ENCODE measurements at regions not wholly inside any gene's neighbourhood (a gene's known extent, or its start where the extent isn't known, plus 50 kb on each side); places are given as distances from the start of the nearest gene placed in this dataset.
A peak's percentile ranks its signal among the peaks of the same experiment; 100 is the strongest.

DNA sequence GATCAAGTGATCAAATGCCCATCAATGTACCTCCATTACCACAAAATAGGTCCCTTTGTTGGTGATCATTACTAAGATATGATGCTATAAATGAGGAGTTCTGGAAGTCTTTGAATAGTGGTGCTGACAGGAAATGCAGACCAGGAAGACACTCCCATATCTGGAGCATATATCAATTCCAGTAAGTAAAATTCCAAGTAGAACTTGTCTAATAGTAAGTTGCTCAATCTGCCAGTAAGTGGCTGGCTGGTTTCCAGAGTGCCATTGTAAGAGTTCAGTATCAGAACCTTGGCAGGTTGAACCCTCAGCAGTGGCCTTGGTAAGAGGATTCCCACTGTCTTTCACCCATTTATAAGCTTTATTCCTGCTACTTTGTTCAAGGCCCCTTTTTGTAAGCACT is 379.9 kb upstream of the RBMS3 start:
- no peak for DNase-seq

DNA sequence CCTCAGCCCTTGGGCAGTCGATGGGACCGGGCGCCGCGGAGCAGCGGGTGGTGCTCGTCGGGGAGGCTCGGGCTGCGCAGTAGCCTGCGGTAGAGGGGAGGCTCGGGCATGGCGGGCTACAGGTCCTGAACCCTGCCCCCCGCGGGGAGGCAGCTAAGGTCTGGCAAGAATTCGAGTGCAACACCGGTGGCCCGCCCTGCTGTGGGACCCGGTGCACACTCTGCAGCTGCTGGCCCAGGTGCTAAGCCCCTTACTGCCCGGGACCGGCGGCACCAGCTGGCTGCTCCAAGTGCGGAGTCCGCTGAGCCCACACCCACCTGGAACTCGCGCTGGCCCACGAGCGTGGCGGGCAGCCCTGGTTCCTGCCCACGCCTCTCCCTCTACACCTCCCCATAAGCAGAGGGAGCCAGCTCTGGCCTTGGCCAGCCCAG is 377.7 kb upstream of the RBMS3 start:
- DNase-seq, result no peak

DNA sequence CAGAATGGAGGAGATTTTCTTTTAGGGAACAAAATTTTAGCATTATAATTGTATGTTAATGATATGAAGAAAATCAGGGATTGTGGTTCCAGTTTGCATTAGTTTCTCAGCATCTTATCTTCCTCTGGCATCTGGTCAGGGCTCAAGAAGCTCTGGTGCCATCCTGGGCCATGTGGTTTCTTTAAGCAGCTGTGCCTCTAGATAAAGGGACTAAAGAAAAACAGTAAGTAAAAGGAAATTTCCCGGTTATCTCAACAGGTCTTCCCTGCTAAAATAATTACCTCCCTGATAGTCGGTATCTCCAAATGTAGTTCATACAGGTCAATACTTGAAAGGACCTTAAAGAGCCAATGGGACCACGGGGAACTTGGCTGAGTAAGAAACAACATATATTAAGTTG is 375.1 kb upstream of the RBMS3 start:
- no peak for DNase-seq

DNA sequence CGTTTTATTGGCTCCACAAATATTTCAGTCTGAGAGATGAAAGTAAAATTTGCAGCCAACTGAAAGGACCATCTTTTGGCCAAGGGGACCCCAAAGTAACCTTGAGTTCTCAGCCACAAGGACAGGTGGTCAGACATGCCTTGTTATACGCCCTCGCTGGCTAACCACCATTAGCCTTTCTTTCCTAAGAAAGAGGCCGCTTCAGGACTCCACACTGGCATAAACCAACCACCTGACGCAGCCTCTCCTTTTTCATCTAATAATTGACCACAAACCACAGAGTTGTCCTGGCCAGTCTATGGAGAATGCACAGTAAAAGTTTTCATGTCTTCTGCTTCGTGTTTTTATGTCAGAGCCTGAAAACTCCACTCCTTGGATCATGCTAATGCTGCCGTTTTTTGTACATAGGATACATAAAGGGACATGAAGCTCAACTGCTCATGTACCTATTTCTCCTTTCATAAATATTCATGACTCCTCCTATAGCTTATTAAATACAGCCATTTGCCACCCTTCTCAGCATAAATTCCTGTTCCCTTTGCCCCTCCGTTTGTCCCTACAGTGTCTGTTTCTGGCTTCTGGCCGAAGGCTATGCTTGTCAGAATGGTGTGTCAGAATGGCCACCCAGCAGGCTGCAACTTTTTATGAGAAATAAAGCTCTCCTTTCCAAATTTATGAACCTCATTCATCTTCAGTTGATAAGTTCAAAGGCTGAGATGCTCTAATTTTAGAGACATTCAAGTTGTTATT is 374.1 kb upstream of the RBMS3 start:
- DNase-seq, result no peak

DNA sequence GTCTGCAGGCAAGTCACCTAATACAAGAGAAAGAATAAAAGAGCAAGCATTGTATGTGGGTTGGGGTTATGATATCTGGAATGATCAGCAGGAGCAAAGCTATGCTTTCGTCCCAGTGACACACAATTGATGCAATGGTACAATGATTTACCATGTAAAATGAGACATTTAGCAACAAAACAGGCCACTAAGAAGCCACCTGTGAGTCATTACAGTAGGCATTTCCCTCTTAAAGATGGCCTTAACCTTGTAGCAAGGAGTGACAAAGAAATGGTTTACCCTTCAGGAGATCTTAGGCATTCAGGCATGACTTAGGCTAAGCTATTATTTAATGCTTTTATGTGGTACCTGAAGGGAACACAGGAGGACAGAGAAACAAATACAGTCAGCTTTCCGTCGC is 373.3 kb upstream of the RBMS3 start:
- no peak for DNase-seq

DNA sequence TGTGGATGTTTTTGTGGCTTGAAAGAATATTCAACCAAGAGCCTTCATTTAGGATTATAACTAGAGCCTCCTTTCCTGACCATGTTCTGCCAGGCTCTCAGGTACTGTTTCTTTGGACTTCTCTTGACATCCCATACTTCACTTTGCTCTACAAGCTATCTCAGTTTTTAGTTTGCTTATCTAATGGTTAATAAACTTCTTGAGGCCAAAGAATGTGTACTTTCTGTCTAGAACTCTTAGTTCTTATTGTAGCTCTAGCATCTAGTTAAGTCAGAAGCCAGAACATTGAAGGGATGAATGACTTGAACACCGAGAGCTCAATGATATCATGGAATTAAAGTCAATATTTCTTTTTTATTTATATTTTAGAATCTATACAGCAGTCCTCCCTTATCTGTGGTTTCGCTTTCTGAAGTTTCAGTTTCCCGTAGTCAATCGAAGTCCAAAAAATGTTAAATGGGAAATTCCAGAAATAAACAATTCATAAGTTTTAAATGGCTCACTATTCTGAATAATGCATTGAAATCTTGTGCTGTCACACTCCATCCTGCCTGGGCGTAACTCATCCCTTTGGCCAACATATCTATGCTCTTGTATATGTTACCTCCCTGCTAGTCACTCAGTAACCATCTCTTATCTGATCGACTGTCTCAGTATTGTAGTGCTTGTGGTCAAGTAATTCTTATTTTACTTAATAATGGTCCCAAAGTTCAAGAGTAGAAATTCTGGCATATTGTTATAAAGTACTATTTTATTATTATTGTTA is 368.6 kb upstream of the RBMS3 start:
- DNase-seq, result no peak

DNA sequence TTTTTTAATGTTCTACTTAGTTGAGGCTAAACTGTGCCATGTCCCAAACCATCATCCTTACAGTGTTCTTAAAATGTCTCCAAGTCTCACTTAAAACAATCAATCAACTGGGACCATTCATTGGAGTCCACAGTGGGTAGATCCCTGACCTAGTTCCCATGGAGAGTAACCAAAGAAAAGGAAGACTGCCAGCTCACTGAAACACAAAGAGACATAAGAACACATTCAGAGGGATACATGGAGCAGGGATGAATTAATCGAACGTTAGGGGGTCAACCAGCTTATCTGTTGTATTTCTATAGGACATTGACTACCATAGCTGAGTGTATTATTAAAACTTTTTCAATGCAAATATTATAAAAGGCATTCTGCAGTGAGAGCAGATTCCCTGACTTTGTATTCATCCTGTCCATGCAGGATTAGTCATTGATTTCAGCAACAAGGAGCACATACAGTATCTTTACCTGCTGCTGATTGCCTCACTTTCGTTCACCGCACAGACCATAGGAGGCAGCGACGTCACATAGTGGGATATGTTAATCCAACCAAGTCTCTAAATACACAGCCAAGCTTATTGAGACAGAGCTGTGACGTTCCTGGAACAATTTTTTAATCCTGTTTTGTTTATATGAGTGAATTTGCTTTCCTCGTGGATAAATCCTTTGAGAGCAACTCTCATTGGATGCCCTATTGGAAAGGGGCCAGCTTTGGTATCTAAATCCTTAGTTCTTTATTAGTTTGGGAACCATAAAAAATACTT is 364.9 kb upstream of the RBMS3 start:
- DNase-seq, result peak; percentile 39 to 75 (median 59)

DNA sequence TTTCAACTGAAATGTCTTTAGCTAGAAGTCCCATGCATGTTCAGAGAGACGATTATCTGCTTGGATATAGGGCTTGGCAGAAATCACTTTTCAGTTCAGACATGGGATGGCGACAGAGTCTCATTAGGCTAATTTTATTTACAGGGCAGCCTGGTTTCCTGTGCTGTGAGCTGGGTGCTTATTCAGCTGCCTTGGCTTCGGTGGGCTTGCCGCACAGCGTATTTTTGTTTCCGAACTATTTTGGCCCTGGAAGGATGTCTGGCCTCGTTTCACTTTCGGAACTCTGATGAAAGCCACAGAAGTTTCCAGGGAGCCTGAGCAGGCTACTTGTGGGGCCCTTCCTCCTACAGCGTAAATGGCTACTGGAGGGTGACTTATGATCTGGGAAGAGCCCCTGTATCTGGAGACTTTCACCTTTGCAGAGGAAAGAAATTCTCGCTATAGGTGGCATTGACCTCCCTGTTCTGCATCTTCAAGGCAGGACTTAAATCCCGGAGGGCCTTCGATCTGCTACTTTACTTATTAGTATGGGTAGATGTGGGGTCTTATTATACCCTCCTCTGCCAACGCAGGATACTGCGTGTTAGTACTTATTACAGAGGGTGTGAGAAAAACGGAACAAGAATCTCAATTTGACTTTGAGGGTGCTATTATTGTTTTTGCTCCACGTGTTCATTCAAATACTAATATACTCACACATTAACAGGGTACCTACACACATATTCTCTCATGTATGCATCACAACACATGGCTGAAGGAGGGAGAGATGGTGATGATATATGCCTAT is 364.0 kb upstream of the RBMS3 start:
- DNase-seq, result peak; percentile 73 to 90 (median 81)

DNA sequence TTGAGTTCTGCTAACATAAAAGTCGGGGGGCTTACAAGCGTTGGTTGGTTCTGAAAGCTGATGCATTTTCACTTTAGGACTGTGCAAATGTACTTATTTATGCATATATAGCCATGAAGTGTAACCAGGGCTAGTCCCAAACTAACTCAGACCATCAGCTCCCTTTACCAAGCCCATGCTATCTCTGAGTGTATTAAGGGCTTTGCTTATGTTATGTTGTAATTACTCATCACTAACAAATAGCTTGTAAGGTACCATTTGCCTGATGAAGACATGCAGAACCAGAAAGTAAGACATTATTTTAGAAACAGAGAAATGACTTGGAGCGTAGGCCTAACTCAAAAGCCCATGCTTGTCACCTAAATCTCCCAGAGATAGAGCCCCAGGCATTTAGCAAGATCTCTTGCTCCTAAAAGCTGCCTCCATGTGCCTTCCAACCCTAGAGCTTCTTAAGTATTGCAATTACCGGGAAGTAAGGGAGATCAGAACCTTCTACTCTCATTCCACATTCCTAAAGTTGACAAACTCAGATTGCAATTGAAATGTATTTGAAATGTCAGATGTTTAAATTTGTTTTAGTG is 362.9 kb upstream of the RBMS3 start:
- DNase-seq, result no peak

DNA sequence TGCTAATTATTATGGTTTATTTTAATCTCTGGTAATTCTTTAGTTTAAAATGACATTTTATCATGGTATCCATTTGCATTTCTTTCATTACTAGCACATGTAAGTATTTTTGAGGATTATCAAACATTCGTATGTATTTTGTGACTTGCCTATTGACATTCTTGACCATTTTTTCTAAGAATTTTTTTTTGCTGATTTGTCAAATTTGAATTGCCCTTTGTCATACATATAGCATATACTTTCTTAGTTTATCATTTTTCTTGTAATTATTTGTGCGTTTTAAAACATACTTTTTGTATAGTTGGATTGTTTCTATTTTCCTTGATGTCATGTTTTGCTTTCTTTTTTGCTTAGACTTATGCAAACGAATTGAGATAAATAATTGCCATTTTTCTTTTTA is 358.5 kb upstream of the RBMS3 start:
- no peak for DNase-seq

DNA sequence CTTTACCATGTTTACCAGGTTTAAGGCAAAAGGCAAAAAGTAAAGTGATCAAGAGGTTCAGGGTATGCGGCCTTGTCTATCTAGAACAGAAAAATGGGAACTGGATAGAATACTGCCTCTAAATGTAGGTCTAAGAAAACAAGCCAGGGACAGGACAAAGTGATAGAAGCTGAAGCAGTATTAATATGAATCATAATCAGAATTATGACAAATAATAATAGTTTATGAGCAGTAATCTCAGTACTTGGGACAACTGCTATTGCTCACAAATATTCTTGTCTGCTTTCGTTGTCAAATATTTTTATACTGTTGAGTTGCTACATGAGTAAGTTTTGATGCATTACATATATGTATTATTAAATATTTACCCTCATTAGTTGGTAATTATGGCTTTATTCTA is 356.9 kb upstream of the RBMS3 start:
- DNase-seq, result no peak

DNA sequence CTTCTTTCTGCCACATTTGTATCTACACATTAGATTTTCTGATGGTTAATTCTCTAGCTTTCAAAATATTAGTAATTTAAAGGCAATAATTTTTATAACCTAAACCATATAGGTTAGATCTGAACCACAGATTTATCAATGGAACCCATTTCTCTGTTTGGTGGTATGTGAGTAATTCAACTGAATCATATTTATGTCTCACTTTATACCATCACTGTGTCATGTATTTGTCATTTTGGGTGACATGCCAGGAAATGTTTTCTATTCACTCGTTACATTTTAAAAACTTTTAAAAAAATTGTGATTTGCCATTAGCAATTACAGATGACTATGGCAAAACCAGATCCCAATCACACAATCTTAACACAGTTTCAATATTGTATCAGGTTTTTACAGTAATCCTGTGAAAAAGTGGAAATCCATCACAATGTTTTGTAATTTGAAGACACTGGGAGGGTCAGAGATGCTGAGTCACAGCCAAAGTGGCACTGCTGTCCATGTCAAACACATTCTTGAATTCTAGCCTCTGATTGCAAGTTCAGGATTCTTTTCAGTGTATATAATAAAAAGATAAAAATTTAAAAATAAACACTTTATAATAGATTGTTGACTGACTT is 356.0 kb upstream of the RBMS3 start:
- no peak for DNase-seq

DNA sequence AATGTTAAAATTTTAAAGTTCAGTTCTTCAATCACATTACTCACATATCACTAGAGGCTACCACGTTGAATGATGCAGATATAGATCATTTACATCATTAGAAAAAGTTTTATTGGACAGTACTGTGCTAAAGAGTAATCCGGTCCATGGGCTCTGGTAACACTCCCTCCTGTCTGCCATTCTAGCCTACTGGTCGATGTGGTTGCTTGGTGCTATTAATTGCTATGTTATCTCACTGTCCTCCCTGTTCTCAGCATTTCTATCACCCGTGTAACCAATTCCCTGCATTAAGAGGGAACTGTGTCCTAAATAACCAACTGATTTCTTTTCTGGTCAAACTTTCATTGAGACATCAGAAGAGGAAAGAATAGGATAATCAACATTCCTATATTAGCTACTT is 347.5 kb upstream of the RBMS3 start:
- no peak for DNase-seq

DNA sequence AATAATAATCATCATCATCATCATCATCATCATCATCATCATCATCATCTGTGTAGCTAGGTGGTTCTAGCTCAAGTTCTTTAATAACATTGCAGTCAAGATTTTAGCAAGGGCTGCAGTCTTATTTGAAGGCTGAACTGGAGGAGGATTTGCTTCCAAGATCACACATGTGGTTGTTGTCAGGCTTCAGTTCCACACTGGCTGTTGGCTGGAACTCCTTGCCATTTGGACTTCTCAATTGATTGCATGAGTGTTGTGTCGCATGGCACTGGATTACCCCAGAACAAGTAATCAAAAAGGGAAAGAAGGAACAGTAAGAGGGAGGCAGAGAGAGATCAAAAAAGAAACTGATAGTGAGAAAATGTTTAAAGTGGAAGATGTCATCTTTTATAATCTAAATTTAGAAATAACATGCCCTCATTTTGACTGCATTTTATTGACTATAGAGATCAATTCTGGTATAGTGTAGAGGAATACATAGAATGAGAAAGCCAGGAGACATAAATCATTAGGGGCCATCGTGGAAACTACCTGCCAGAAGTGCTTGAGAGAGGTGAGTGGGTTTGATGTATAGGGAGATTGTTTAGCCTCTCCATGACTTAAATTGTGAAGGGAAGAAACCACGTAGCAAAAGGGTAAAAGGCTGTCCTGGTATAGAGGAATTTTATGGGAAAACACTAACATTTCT is 346.6 kb upstream of the RBMS3 start:
- no peak for DNase-seq

DNA sequence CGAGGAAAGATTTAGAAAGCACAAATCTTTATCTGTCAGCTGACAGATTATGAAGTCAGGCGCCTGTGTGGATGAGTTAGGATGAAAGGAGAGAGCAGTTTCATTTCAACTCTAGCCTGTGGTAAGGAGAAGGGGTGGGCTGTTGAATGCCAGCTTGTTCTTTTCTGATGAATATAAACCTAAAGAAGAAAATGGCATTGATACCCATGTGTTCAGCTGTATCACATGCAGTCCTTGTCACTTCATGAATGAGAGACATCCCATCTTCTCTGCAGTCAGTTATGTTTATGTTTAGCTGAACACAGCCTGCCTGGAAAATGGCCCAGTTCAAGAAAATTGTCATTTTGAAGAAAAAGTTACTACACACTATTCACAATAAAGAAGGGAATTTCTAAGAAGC is 345.7 kb upstream of the RBMS3 start:
- no peak for DNase-seq

DNA sequence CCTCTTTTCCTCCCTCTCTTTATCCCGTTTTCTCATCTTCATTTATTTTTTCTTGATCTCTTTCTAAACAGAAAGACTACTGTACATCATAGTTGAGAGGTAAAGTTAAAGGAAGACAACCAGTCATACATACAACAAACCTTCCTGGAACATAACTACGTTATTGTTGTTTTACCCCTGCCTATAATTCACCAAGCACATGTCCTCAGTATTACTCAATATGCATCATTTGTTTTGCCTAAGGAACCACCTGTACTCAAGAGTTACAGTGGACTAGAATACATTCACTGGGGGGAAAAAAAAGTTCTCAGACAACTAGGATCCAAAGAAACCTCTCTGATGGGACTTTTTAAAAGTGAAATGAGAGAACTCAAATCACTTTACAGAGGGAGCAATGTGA is 344.7 kb upstream of the RBMS3 start:
- DNase-seq, result no peak

DNA sequence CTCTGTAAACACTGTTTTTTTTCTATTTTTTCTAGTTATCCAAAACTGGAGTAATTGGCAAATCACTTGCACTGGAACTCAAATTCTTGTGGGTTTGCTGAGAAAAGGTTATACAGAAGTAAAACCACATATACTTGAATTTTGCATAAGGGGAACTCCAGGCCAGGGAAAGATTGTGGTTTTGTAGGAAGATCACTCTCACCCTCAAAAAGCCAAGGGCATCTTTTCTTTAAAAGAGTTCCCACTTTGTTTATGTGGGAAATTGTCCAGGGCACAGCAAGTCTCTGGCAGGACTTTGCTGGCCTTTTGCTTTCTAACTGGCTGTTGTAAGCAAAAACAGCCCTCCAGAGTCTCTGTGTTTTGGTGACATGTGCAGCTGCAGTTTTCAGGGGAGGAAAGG is 340.3 kb upstream of the RBMS3 start:
- peak; percentile 19 to 39 (median 35) for DNase-seq

DNA sequence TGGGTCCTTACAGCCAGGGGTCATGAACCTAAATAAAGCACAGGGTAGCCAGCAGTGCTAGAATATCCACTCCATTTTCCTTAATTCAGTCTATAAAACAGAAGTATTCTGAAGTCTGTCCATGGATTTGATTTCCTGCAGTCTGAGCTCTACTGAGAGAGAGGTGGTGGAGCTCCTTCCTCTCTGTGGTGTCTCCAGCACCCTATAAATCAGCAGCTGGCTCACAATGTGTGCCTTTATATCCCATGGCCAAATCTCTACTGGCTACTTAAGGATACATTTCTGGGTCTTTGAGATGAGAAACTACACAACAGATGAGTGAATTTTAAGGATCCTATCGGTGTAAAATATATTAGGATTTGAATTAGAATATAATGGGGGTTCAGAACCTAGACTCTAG is 339.9 kb upstream of the RBMS3 start:
- peak in 1 of 3 donors; percentile 31 for DNase-seq

DNA sequence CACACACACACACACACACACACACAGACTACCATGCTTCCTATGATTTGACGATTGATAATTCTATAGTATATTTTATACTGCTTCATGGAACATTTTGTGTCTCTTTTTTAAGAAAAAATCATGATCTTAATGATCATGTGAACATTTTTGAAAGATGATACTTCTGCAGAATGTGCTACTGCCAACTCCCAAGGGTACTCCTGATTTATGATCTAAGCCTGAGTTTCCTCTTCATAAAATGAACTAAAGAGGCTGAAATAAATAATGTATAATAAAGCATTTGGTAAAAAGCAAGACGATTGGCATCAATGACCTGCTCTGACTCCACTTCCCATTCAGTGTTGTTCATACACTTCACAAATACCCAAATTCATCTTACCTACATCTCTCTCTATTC is 333.8 kb upstream of the RBMS3 start:
- peak in 1 of 3 donors; percentile 58 for DNase-seq

DNA sequence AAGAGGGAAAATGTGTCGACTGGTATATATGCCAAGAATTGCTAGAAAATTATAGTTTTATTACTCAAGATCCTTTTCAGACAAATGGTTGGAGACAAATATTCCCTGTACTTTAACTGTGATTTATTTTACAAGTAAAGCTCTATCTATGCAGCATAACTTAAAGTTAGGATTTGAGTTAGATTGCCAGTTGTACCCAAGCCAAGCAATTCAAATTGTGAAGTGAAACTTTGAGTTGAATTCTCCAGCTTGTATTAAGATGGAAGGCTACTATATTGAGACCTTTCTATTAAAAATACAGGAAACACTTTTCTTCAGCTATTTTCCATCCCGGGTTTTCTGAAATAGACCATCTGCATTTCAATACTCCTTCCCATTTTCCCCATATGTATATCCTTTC is 333.1 kb upstream of the RBMS3 start:
- peak; percentile 51 to 83 (median 62) for DNase-seq
